Stimulated activated CD8-positive, alpha-beta memory T cell treated with anti-CD3 and anti-CD28 coated beads, Interleukin-2, amount 100 ng/mL, for 1 hour (primary cell): ENCODE measurements at regions not wholly inside any gene's neighbourhood (a gene's known extent, or its start where the extent isn't known, plus 50 kb on each side); places are given as distances from the start of the nearest gene placed in this dataset.
"Not testable (repeated sequence)": the region's sequence is repeated elsewhere in the genome, so short reads cannot be mapped to it uniquely, and the experiment has no call there.

ENCODE experiments used
- DNase-seq, 2 donors: peaks; one replicate each; pipeline ENCODE4 v3.0.0-alpha.2; 2020; ENCODE audit warnings: low read depth in 2 of 2

- DNase-seq, result no peak
Measured at GRCh38 chr1:228668553-228669241, 66.6 kb upstream of the RHOU start.

- no peak for DNase-seq
Measured at GRCh38 chr1:228669242-228669585, 66.1 kb upstream of the RHOU start.

- DNase-seq, result not testable (repeated sequence)
Measured at GRCh38 chr1:228681076-228681565, 54.2 kb upstream of the RHOU start.

GRCh38 chr1:228683428-228683827, 51.9 kb upstream of the RHOU start:
- no peak for DNase-seq

- DNase-seq, result no peak
Measured at GRCh38 chr1:228684607-228685006, 50.7 kb upstream of the RHOU start.

- no peak for DNase-seq
Measured at GRCh38 chr1:228685081-228685660, 50.1 kb upstream of the RHOU start.
